Central memory CD8-positive, alpha-beta T cell (primary cell): ENCODE measurements at regions not wholly inside any gene's neighbourhood (a gene's known extent, or its start where the extent isn't known, plus 50 kb on each side); places are given as distances from the start of the nearest gene placed in this dataset.

Experiments used
- ATAC-seq: fragments of 150-1000 bp; cut with Tn5 transposase; replicated peaks from 2 replicates; pipeline ENCODE4 v1.10.0; 2022; ENCODE audit warnings: mild to moderate bottlenecking, moderate FRiP score, moderate number of reproducible peaks; ENCODE audit not compliant: poor library complexity, severe bottlenecking; ENCODE audit errors: extremely low read depth
- DNase-seq, 2 donors: peaks; one replicate each; pipeline ENCODE4 v3.0.0; 2021; ENCODE audit warnings: low spot score in 2 of 2
- H3K27ac Mint-ChIP-seq: one replicate; pipeline ENCODE4 v1.8.0; 2022; ENCODE audit warnings: low read depth, mild to moderate bottlenecking, moderate library complexity, mixed read lengths
- H3K27me3 Mint-ChIP-seq: one replicate; pipeline ENCODE4 v1.8.0; 2022; ENCODE audit warnings: mixed read lengths
- H3K36me3 Mint-ChIP-seq: one replicate; pipeline ENCODE4 v1.8.0; 2022; ENCODE audit warnings: mild to moderate bottlenecking, moderate library complexity, mixed read lengths; ENCODE audit not compliant: insufficient read depth
- H3K4me1 Mint-ChIP-seq: one replicate; pipeline ENCODE4 v1.8.0; 2022; ENCODE audit warnings: mixed read lengths
- H3K4me3 Mint-ChIP-seq: one replicate; pipeline ENCODE4 v1.8.0; 2022; ENCODE audit warnings: mild to moderate bottlenecking, moderate library complexity, mixed read lengths
- H3K9me3 Mint-ChIP-seq: one replicate; pipeline ENCODE4 v1.8.0; 2022; ENCODE audit warnings: mixed read lengths

GRCh38 chr1:37153116-37154100, 119.1 kb upstream of the GRIK3 start:
- peaks cover 5% of the 10 kb centered on the region for H3K9me3 Mint-ChIP-seq
- ATAC-seq: no peak
- no peak for DNase-seq
- no peaks in the 10 kb centered on the region for H3K36me3 Mint-ChIP-seq
- H3K27me3 Mint-ChIP-seq: peaks cover 30% of the 10 kb centered on the region
- H3K4me1 Mint-ChIP-seq: no peaks in the 10 kb centered on the region
- no peak overlapping the region for H3K27ac Mint-ChIP-seq
- H3K4me3 Mint-ChIP-seq: no peak overlapping the region

- Mint-ChIP-seq H3K27ac (no peak overlapping the region), H3K4me1 (no peaks in the 10 kb centered on the region), H3K9me3 (peaks cover 5% of the 10 kb centered on the region), H3K36me3 (no peaks in the 10 kb centered on the region), H3K27me3 (peaks cover 33% of the 10 kb centered on the region), H3K4me3 (no peak overlapping the region)
- no peak for DNase-seq
- ATAC-seq: no peak
Observed at GRCh38 chr1:37156646-37157045, 122.3 kb upstream of the GRIK3 start.

GRCh38 chr1:37157634-37158033, 123.3 kb upstream of the GRIK3 start:
- Mint-ChIP-seq H3K4me3 (no peak overlapping the region), H3K27ac (no peak overlapping the region), H3K4me1 (no peaks in the 10 kb centered on the region), H3K36me3 (no peaks in the 10 kb centered on the region), H3K9me3 (peaks cover 9% of the 10 kb centered on the region), H3K27me3 (peaks cover 24% of the 10 kb centered on the region)
- ATAC-seq (no peak), DNase-seq (no peak)

- Mint-ChIP-seq H3K4me1 (no peaks in the 10 kb centered on the region), H3K36me3 (no peaks in the 10 kb centered on the region), H3K27me3 (peaks cover 23% of the 10 kb centered on the region), H3K4me3 (no peak overlapping the region), H3K27ac (no peak overlapping the region), H3K9me3 (peaks cover 9% of the 10 kb centered on the region)
- DNase-seq (no peak), ATAC-seq (no peak)
Observed at GRCh38 chr1:37158113-37158749, 123.9 kb upstream of the GRIK3 start.

GRCh38 chr1:37159102-37159501, 124.8 kb upstream of the GRIK3 start:
- Mint-ChIP-seq H3K4me1 (no peaks in the 10 kb centered on the region), H3K4me3 (no peak overlapping the region), H3K9me3 (peaks cover 9% of the 10 kb centered on the region), H3K27me3 (peaks cover 23% of the 10 kb centered on the region), H3K27ac (no peak overlapping the region), H3K36me3 (no peaks in the 10 kb centered on the region)
- DNase-seq: no peak
- ATAC-seq: no peak

- Mint-ChIP-seq H3K36me3 (no peaks in the 10 kb centered on the region), H3K4me1 (no peaks in the 10 kb centered on the region), H3K27ac (no peak overlapping the region), H3K9me3 (peaks cover 11% of the 10 kb centered on the region), H3K27me3 (peaks cover 22% of the 10 kb centered on the region), H3K4me3 (no peak overlapping the region)
- ATAC-seq: no peak
- no peak for DNase-seq
Observed at GRCh38 chr1:37161171-37161570, 126.9 kb upstream of the GRIK3 start.

- Mint-ChIP-seq H3K9me3 (peaks cover 11% of the 10 kb centered on the region), H3K4me1 (no peaks in the 10 kb centered on the region), H3K4me3 (no peak overlapping the region), H3K27ac (no peak overlapping the region), H3K27me3 (peaks cover 31% of the 10 kb centered on the region), H3K36me3 (no peaks in the 10 kb centered on the region)
- no peak for DNase-seq
- ATAC-seq: no peak
Observed at GRCh38 chr1:37162059-37162458, 127.7 kb upstream of the GRIK3 start.

- DNase-seq: no peak
- H3K27me3 Mint-ChIP-seq: peaks cover 67% of the 10 kb centered on the region
- no peak overlapping the region for H3K4me3 Mint-ChIP-seq
- peaks cover 11% of the 10 kb centered on the region for H3K9me3 Mint-ChIP-seq
- no peak for ATAC-seq
- H3K36me3 Mint-ChIP-seq: no peaks in the 10 kb centered on the region
- H3K27ac Mint-ChIP-seq: no peak overlapping the region
- no peaks in the 10 kb centered on the region for H3K4me1 Mint-ChIP-seq
Observed at GRCh38 chr1:37166005-37166404, 131.7 kb upstream of the GRIK3 start.

GRCh38 chr1:37167479-37167878, 133.2 kb upstream of the GRIK3 start:
- H3K36me3 Mint-ChIP-seq: no peaks in the 10 kb centered on the region
- no peaks in the 10 kb centered on the region for H3K4me1 Mint-ChIP-seq
- peaks cover 7% of the 10 kb centered on the region for H3K9me3 Mint-ChIP-seq
- H3K4me3 Mint-ChIP-seq: no peak overlapping the region
- H3K27ac Mint-ChIP-seq: no peak overlapping the region
- H3K27me3 Mint-ChIP-seq: peaks cover 62% of the 10 kb centered on the region
- DNase-seq: no peak
- no peak for ATAC-seq

GRCh38 chr1:37169241-37169640, 134.9 kb upstream of the GRIK3 start:
- Mint-ChIP-seq H3K27me3 (peaks cover 80% of the 10 kb centered on the region), H3K27ac (no peak overlapping the region), H3K4me1 (no peaks in the 10 kb centered on the region), H3K4me3 (no peak overlapping the region), H3K9me3 (peaks cover 7% of the 10 kb centered on the region), H3K36me3 (no peaks in the 10 kb centered on the region)
- ATAC-seq (no peak), DNase-seq (no peak)

- no peak for DNase-seq
- ATAC-seq: no peak
- H3K4me1 Mint-ChIP-seq: no peaks in the 10 kb centered on the region
- no peak overlapping the region for H3K4me3 Mint-ChIP-seq
- H3K27ac Mint-ChIP-seq: no peak overlapping the region
- H3K36me3 Mint-ChIP-seq: no peaks in the 10 kb centered on the region
- peaks cover 7% of the 10 kb centered on the region for H3K9me3 Mint-ChIP-seq
- peaks cover 84% of the 10 kb centered on the region for H3K27me3 Mint-ChIP-seq
Observed at GRCh38 chr1:37169743-37170275, 135.5 kb upstream of the GRIK3 start.

GRCh38 chr1:37171691-37172090, 137.4 kb upstream of the GRIK3 start:
- H3K4me1 Mint-ChIP-seq: no peaks in the 10 kb centered on the region
- no peaks in the 10 kb centered on the region for H3K36me3 Mint-ChIP-seq
- DNase-seq (no peak), ATAC-seq (no peak)
- no peak overlapping the region for H3K4me3 Mint-ChIP-seq
- no peak overlapping the region for H3K27ac Mint-ChIP-seq
- H3K27me3 Mint-ChIP-seq: peaks cover 80% of the 10 kb centered on the region
- H3K9me3 Mint-ChIP-seq: no peaks in the 10 kb centered on the region

GRCh38 chr1:37174341-37174740, 140.0 kb upstream of the GRIK3 start:
- Mint-ChIP-seq H3K4me1 (no peaks in the 10 kb centered on the region), H3K36me3 (no peaks in the 10 kb centered on the region), H3K27ac (no peak overlapping the region), H3K9me3 (no peaks in the 10 kb centered on the region), H3K4me3 (no peak overlapping the region), H3K27me3 (peaks cover 62% of the 10 kb centered on the region)
- ATAC-seq: no peak
- no peak for DNase-seq
